ENCODE measurements at regions not wholly inside any gene's neighbourhood (a gene's known extent, or its start where the extent isn't known, plus 50 kb on each side); places are given as distances from the start of the nearest gene placed in this dataset.

- DNase-seq (ENCODE audit: low spot score), result no peak
These were observed 155.3 kb downstream of the MRM1 start for GRCh38 chr17:36756695-36757094.

- no peak for DNase-seq (ENCODE audit: low spot score)
These were observed 159.0 kb downstream of the MRM1 start for GRCh38 chr17:36760425-36760824.

GRCh38 chr17:36761203-36761950, 160.0 kb downstream of the MRM1 start:
- no peak for DNase-seq (ENCODE audit: low spot score)

- no peak for DNase-seq (ENCODE audit: low spot score)
These were observed 164.2 kb downstream of the MRM1 start for GRCh38 chr17:36765436-36766043.

- no peak for DNase-seq (ENCODE audit: low spot score)
These were observed 167.0 kb downstream of the MRM1 start for GRCh38 chr17:36768394-36768793.

- DNase-seq (ENCODE audit: low spot score), result no peak
These were observed 164.2 kb upstream of the LHX1 start for GRCh38 chr17:36773039-36773438.

GRCh38 chr17:36777118-36777517, 160.2 kb upstream of the LHX1 start:
- DNase-seq (ENCODE audit: low spot score), result no peak

- no peak for DNase-seq (ENCODE audit: low spot score)
These were observed 158.8 kb upstream of the LHX1 start for GRCh38 chr17:36778448-36778847.

- no peak for DNase-seq (ENCODE audit: low spot score)
These were observed 157.7 kb upstream of the LHX1 start for GRCh38 chr17:36779550-36779949.

- no peak for DNase-seq (ENCODE audit: low spot score)
These were observed 152.6 kb upstream of the LHX1 start for GRCh38 chr17:36784633-36785032.

- DNase-seq (ENCODE audit: low spot score), result no peak
These were observed 150.4 kb upstream of the LHX1 start for GRCh38 chr17:36786867-36787266.

- no peak for DNase-seq (ENCODE audit: low spot score)
These were observed 145.9 kb upstream of the LHX1 start for GRCh38 chr17:36791150-36791941.

GRCh38 chr17:36791942-36792475, 145.3 kb upstream of the LHX1 start:
- DNase-seq (ENCODE audit: low spot score), result no peak

GRCh38 chr17:36792849-36793248, 144.4 kb upstream of the LHX1 start:
- no peak for DNase-seq (ENCODE audit: low spot score)

- DNase-seq (ENCODE audit: low spot score), result no peak
These were observed 143.3 kb upstream of the LHX1 start for GRCh38 chr17:36793976-36794375.

- no peak for DNase-seq (ENCODE audit: low spot score)
These were observed 129.6 kb upstream of the LHX1 start for GRCh38 chr17:36807496-36808179.

GRCh38 chr17:36808180-36808661, 129.1 kb upstream of the LHX1 start:
- no peak for DNase-seq (ENCODE audit: low spot score)

- DNase-seq (ENCODE audit: low spot score), result no peak
These were observed 124.5 kb upstream of the LHX1 start for GRCh38 chr17:36812762-36813161.

- no peak for DNase-seq (ENCODE audit: low spot score)
These were observed 123.9 kb upstream of the LHX1 start for GRCh38 chr17:36813357-36813756.

GRCh38 chr17:36813957-36814563, 123.2 kb upstream of the LHX1 start:
- no peak for DNase-seq (ENCODE audit: low spot score)

GRCh38 chr17:36814958-36815357, 122.3 kb upstream of the LHX1 start:
- no peak for DNase-seq (ENCODE audit: low spot score)

Measured in hematopoietic multipotent progenitor cell treated with erythropoietin and hydrocortisone succinate and interleukin-3 and kit ligand, for 17 days (in vitro differentiated cells).